ENCODE measurements at regions not wholly inside any gene's neighbourhood (a gene's known extent, or its start where the extent isn't known, plus 50 kb on each side); places are given as distances from the start of the nearest gene placed in this dataset.

- TF ChIP-seq POLR2AphosphoS5 (IDR thresholded peaks at IDR 0.05) (no peak), POLR2A (IDR thresholded peaks at IDR 0.05) (no peak), CTCF (IDR thresholded peaks at IDR 0.05 in 8 of 11, conservative IDR thresholded peaks at IDR 0.05 in 3 of 11) (no peak)
- H3K4me1 ChIP-seq = peaks cover 0 to 5% (median 0%) of the 10 kb centered on the region in 6 donors
- H3K9me3 ChIP-seq = peaks cover 0 to 17% (median 2%) of the 10 kb centered on the region in 8 donors
- H3K27me3 ChIP-seq (replicated peaks in 1 of 7) = peaks cover 0 to 47% (median 0%) of the 10 kb centered on the region in 7 donors
- no peaks in the 10 kb centered on the region for H3K36me3 ChIP-seq
- no peak overlapping the region for H3K4me3 ChIP-seq
- intact Hi-C loops (cut with DNase I; ENCODE audit: low total_unique reads) = no loop called here
- H3K27ac ChIP-seq = no peak overlapping the region
- 50 to 71% (median 61%) methylated on average over 1 of the region's 1 CpG for WGBS, 5 donors
- no peak for DNase-seq
Measured at GRCh38 chr17:5680766-5681165, 96.5 kb upstream of the NLRP1 start.

- WGBS, 5 donors = 18 to 38% (median 32%) methylated on average over 6 of the region's 6 CpGs
- Histone ChIP-seq H3K27me3 (replicated peaks in 1 of 7) (peaks cover 0 to 49% (median 0%) of the 10 kb centered on the region in 7 donors), H3K4me1 (no peaks in the 10 kb centered on the region), H3K36me3 (no peaks in the 10 kb centered on the region), H3K27ac (no peak overlapping the region), H3K4me3 (no peak overlapping the region), H3K9me3 (peaks cover 0 to 21% (median 3%) of the 10 kb centered on the region in 8 donors)
- TF ChIP-seq POLR2AphosphoS5 (IDR thresholded peaks at IDR 0.05) (no peak), POLR2A (IDR thresholded peaks at IDR 0.05) (no peak), CTCF (IDR thresholded peaks at IDR 0.05 in 8 of 11, conservative IDR thresholded peaks at IDR 0.05 in 3 of 11) (no peak)
- DNase-seq = no peak
- intact Hi-C loops (cut with DNase I; ENCODE audit: low total_unique reads) = no loop called here
Measured at GRCh38 chr17:5683241-5683640, 98.9 kb upstream of the NLRP1 start.

- H3K27ac ChIP-seq = no peak overlapping the region
- H3K9me3 ChIP-seq = peaks cover 0 to 13% (median 3%) of the 10 kb centered on the region in 8 donors
- H3K36me3 ChIP-seq = no peaks in the 10 kb centered on the region
- H3K4me1 ChIP-seq = no peaks in the 10 kb centered on the region
- H3K4me3 ChIP-seq = no peak overlapping the region
- TF ChIP-seq POLR2AphosphoS5 (IDR thresholded peaks at IDR 0.05) (no peak), CTCF (IDR thresholded peaks at IDR 0.05 in 8 of 11, conservative IDR thresholded peaks at IDR 0.05 in 3 of 11) (no peak), POLR2A (IDR thresholded peaks at IDR 0.05) (no peak)
- intact Hi-C loops (cut with DNase I; ENCODE audit: low total_unique reads) = no loop called here
- no peak for DNase-seq
- 48 to 72% (median 67%) methylated on average over 4 of the region's 4 CpGs for WGBS, 5 donors
- H3K27me3 ChIP-seq (replicated peaks in 1 of 7) = peaks cover 0 to 64% (median 0%) of the 10 kb centered on the region in 7 donors
Measured at GRCh38 chr17:5686074-5686635, 101.8 kb upstream of the NLRP1 start.

GRCh38 chr17:5687646-5688045 is 103.3 kb upstream of the NLRP1 start:
- no peak for DNase-seq

More at GRCh38 chr17:5687646-5688045, 103.3 kb upstream of the NLRP1 start:
- no peaks in the 10 kb centered on the region for H3K36me3 ChIP-seq
- intact Hi-C loops (cut with DNase I; ENCODE audit: low total_unique reads) = no loop called here
- peaks cover 0 to 13% (median 3%) of the 10 kb centered on the region in 8 donors for H3K9me3 ChIP-seq
- peaks cover 0 to 51% (median 0%) of the 10 kb centered on the region in 7 donors for H3K27me3 ChIP-seq (replicated peaks in 1 of 7)
- no peak overlapping the region for H3K27ac ChIP-seq
- no peak overlapping the region for H3K4me3 ChIP-seq
- H3K4me1 ChIP-seq = no peaks in the 10 kb centered on the region
- WGBS, 5 donors = 73 to 83% (median 76%) methylated on average over 8 of the region's 8 CpGs
- no peak for TF ChIP-seq POLR2A (IDR thresholded peaks at IDR 0.05)
- no peak for TF ChIP-seq CTCF (IDR thresholded peaks at IDR 0.05 in 8 of 11, conservative IDR thresholded peaks at IDR 0.05 in 3 of 11)
- TF ChIP-seq POLR2AphosphoS5 (IDR thresholded peaks at IDR 0.05) = no peak

All from spleen (tissue), 11 donors.